ENCODE measurements at regions not wholly inside any gene's neighbourhood (a gene's known extent, or its start where the extent isn't known, plus 50 kb on each side); places are given as distances from the start of the nearest gene placed in this dataset.

GRCh38 chr13:79079351-79079839, 326.7 kb downstream of the RBM26 start:
- Histone ChIP-seq H3K9me3 (no peaks in the 10 kb centered on the region), H3K36me3 (no peaks in the 10 kb centered on the region), H3K4me3 (no peak overlapping the region), H3K27me3 (no peaks in the 10 kb centered on the region), H3K4me1 (no peaks in the 10 kb centered on the region), H3K27ac (no peak overlapping the region)
- no peak for ATAC-seq
- peak; percentile 45 for DNase-seq
- intact Hi-C loops (cut with DNase I): no loop called here
- no peak for TF ChIP-seq CTCF (IDR thresholded peaks at IDR 0.05)

GRCh38 chr13:79075703-79076102, 330.4 kb downstream of the RBM26 start:
- TF ChIP-seq CTCF (IDR thresholded peaks at IDR 0.05): no peak
- no peak for ATAC-seq
- H3K9me3 ChIP-seq: no peaks in the 10 kb centered on the region
- no peak overlapping the region for H3K4me3 ChIP-seq
- intact Hi-C loops (cut with DNase I): no loop called here
- H3K27me3 ChIP-seq: no peaks in the 10 kb centered on the region
- H3K4me1 ChIP-seq: no peaks in the 10 kb centered on the region
- DNase-seq: no peak
- no peaks in the 10 kb centered on the region for H3K36me3 ChIP-seq
- H3K27ac ChIP-seq: no peak overlapping the region

GRCh38 chr13:79070343-79070974, 335.6 kb downstream of the RBM26 start:
- no peaks in the 10 kb centered on the region for H3K36me3 ChIP-seq
- ATAC-seq: no peak
- TF ChIP-seq CTCF (IDR thresholded peaks at IDR 0.05): no peak

GRCh38 chr13:79062291-79062690, 343.8 kb downstream of the RBM26 start:
- ATAC-seq: no peak
- H3K36me3 ChIP-seq: no peaks in the 10 kb centered on the region
- H3K4me3 ChIP-seq: no peak overlapping the region
- H3K27me3 ChIP-seq: no peaks in the 10 kb centered on the region
- TF ChIP-seq CTCF (IDR thresholded peaks at IDR 0.05): no peak
- H3K4me1 ChIP-seq: no peaks in the 10 kb centered on the region
- DNase-seq: no peak
- no peaks in the 10 kb centered on the region for H3K9me3 ChIP-seq
- H3K27ac ChIP-seq: no peak overlapping the region
- intact Hi-C loops (cut with DNase I): no loop called here

More at GRCh38 chr13:79070343-79070974, 335.6 kb downstream of the RBM26 start:
- intact Hi-C loops (cut with DNase I): no loop called here
- DNase-seq: no peak
- Histone ChIP-seq H3K9me3 (no peaks in the 10 kb centered on the region), H3K4me1 (no peaks in the 10 kb centered on the region), H3K4me3 (no peak overlapping the region), H3K27ac (no peak overlapping the region), H3K27me3 (no peaks in the 10 kb centered on the region)

GRCh38 chr13:79060216-79060615, 345.8 kb downstream of the RBM26 start:
- Histone ChIP-seq H3K9me3 (no peaks in the 10 kb centered on the region), H3K27ac (no peak overlapping the region), H3K4me3 (no peak overlapping the region), H3K27me3 (no peaks in the 10 kb centered on the region), H3K4me1 (no peaks in the 10 kb centered on the region), H3K36me3 (no peaks in the 10 kb centered on the region)
- ATAC-seq (no peak), DNase-seq (no peak)
- no peak for TF ChIP-seq CTCF (IDR thresholded peaks at IDR 0.05)
- intact Hi-C loops (cut with DNase I): no loop called here

GRCh38 chr13:79056706-79057105, 349.3 kb downstream of the RBM26 start:
- intact Hi-C loops (cut with DNase I): no loop called here

More at GRCh38 chr13:79056706-79057105, 349.3 kb downstream of the RBM26 start:
- no peak overlapping the region for H3K4me3 ChIP-seq
- no peaks in the 10 kb centered on the region for H3K9me3 ChIP-seq
- no peak for TF ChIP-seq CTCF (IDR thresholded peaks at IDR 0.05)
- ATAC-seq (no peak), DNase-seq (no peak)
- H3K27me3 ChIP-seq: no peaks in the 10 kb centered on the region
- no peak overlapping the region for H3K27ac ChIP-seq
- H3K4me1 ChIP-seq: no peaks in the 10 kb centered on the region
- no peaks in the 10 kb centered on the region for H3K36me3 ChIP-seq

Data from upper lobe of right lung (tissue), 1 donor.